ENCODE measurements at regions not wholly inside any gene's neighbourhood (a gene's known extent, or its start where the extent isn't known, plus 50 kb on each side); places are given as distances from the start of the nearest gene placed in this dataset.
A peak's percentile ranks its signal among the peaks of the same experiment; 100 is the strongest.
"Not testable (repeated sequence)": the region's sequence is repeated elsewhere in the genome, so short reads cannot be mapped to it uniquely, and the experiment has no call there.

DNA sequence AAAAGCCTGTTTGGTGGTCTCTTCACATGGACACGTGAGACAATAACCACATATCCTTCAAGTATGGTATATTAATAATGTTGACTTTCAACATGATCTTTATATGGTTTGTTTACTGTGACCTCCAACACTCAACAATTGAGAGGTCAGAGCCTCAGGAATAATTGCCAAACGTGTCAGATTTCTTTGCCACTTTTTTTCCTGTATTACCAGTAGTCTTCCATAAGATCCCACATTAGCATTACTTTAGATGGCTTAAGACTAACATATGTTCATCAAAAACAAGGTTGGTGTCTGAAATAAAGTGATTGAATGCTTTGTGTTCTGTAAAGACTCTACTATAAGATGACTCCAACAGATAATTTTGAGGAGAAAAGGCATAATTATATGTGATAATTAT, 118.7 kb upstream of the F3 start:
- H3K36me3 ChIP-seq (ENCODE audit: control insufficient read depth, insufficient read depth, low read length): no peaks in the 10 kb centered on the region
- H3K27me3 ChIP-seq (ENCODE audit: control insufficient read depth, insufficient read depth, low read length): no peaks in the 10 kb centered on the region
- H3K4me1 ChIP-seq (ENCODE audit: control insufficient read depth, insufficient read depth, low read length): no peaks in the 10 kb centered on the region
- H3K4me3 ChIP-seq (ENCODE audit: low read length): no peak overlapping the region
- H3K27ac ChIP-seq (ENCODE audit: low read length): no peak overlapping the region
- WGBS (ENCODE audit: insufficient coverage): no CpG with 5 or more reads among the region's 2 CpGs
- H3K9me3 ChIP-seq (replicated peaks; ENCODE audit: control insufficient read depth, low read depth, low read length): no peaks in the 10 kb centered on the region
- no peak for DNase-seq

DNA sequence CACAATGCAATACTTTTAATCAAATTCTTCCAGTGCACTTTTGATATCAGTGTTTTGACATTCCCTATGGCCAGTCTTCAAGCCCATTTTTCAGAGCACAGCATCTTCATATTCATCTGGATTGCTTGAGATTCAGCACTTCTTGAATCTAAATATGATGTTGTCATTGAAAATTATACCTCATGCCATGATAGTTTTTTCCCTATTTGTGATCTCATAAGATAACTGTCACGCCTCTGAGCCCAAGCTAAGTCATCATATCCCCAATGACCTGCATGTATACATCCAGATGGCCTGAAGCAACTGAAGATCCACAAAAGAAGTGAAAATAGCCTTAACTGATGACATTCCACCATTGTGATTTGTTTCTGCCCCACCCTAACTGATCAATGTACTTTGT, 117.6 kb upstream of the F3 start:
- H3K4me1 ChIP-seq (ENCODE audit: control insufficient read depth, insufficient read depth, low read length); H3K36me3 ChIP-seq (ENCODE audit: control insufficient read depth, insufficient read depth, low read length); H3K9me3 ChIP-seq (replicated peaks; ENCODE audit: control insufficient read depth, low read depth, low read length); H3K27ac ChIP-seq (ENCODE audit: low read length); H3K4me3 ChIP-seq (ENCODE audit: low read length); H3K27me3 ChIP-seq (ENCODE audit: control insufficient read depth, insufficient read depth, low read length); DNase-seq: not testable (repeated sequence)
- no CpG with 5 or more reads among the region's 1 CpG for WGBS (ENCODE audit: insufficient coverage)

GRCh38 chr1:94658221-94658620, 116.7 kb upstream of the F3 start:
- H3K4me1 ChIP-seq (ENCODE audit: control insufficient read depth, insufficient read depth, low read length): no peaks in the 10 kb centered on the region
- H3K27me3 ChIP-seq (ENCODE audit: control insufficient read depth, insufficient read depth, low read length): no peaks in the 10 kb centered on the region
- WGBS (ENCODE audit: insufficient coverage): no CpG with 5 or more reads among the region's 3 CpGs
- peak; percentile 40 for DNase-seq
- no peak overlapping the region for H3K4me3 ChIP-seq (ENCODE audit: low read length)
- no peaks in the 10 kb centered on the region for H3K9me3 ChIP-seq (replicated peaks; ENCODE audit: control insufficient read depth, low read depth, low read length)
- H3K36me3 ChIP-seq (ENCODE audit: control insufficient read depth, insufficient read depth, low read length): no peaks in the 10 kb centered on the region
- H3K27ac ChIP-seq (ENCODE audit: low read length): no peak overlapping the region

GRCh38 chr1:94657776-94658175, 116.2 kb upstream of the F3 start:
- H3K4me1 ChIP-seq (ENCODE audit: control insufficient read depth, insufficient read depth, low read length); H3K9me3 ChIP-seq (replicated peaks; ENCODE audit: control insufficient read depth, low read depth, low read length); H3K36me3 ChIP-seq (ENCODE audit: control insufficient read depth, insufficient read depth, low read length); H3K27me3 ChIP-seq (ENCODE audit: control insufficient read depth, insufficient read depth, low read length); H3K27ac ChIP-seq (ENCODE audit: low read length); H3K4me3 ChIP-seq (ENCODE audit: low read length); DNase-seq: not testable (repeated sequence)
- WGBS (ENCODE audit: insufficient coverage): 89% methylated on average over 3 of the region's 4 CpGs

GRCh38 chr1:94656967-94657366, 115.4 kb upstream of the F3 start:
- Histone ChIP-seq H3K9me3 (replicated peaks; ENCODE audit: control insufficient read depth, low read depth, low read length) (no peaks in the 10 kb centered on the region), H3K4me1 (ENCODE audit: control insufficient read depth, insufficient read depth, low read length) (no peaks in the 10 kb centered on the region), H3K4me3 (ENCODE audit: low read length) (no peak overlapping the region), H3K36me3 (ENCODE audit: control insufficient read depth, insufficient read depth, low read length) (no peaks in the 10 kb centered on the region), H3K27ac (ENCODE audit: low read length) (no peak overlapping the region), H3K27me3 (ENCODE audit: control insufficient read depth, insufficient read depth, low read length) (no peaks in the 10 kb centered on the region)
- WGBS (ENCODE audit: insufficient coverage): no CpG with 5 or more reads among the region's 2 CpGs
- DNase-seq: no peak

GRCh38 chr1:94654919-94655318, 113.4 kb upstream of the F3 start:
- Histone ChIP-seq H3K27me3 (ENCODE audit: control insufficient read depth, insufficient read depth, low read length) (no peaks in the 10 kb centered on the region), H3K9me3 (replicated peaks; ENCODE audit: control insufficient read depth, low read depth, low read length) (no peaks in the 10 kb centered on the region), H3K4me1 (ENCODE audit: control insufficient read depth, insufficient read depth, low read length) (no peaks in the 10 kb centered on the region), H3K27ac (ENCODE audit: low read length) (no peak overlapping the region), H3K36me3 (ENCODE audit: control insufficient read depth, insufficient read depth, low read length) (no peaks in the 10 kb centered on the region), H3K4me3 (ENCODE audit: low read length) (no peak overlapping the region)
- 92% methylated on average over 4 of the region's 4 CpGs for WGBS (ENCODE audit: insufficient coverage)
- no peak for DNase-seq

GRCh38 chr1:94654459-94654858, 112.9 kb upstream of the F3 start:
- Histone ChIP-seq H3K36me3 (ENCODE audit: control insufficient read depth, insufficient read depth, low read length) (no peaks in the 10 kb centered on the region), H3K27me3 (ENCODE audit: control insufficient read depth, insufficient read depth, low read length) (no peaks in the 10 kb centered on the region), H3K4me1 (ENCODE audit: control insufficient read depth, insufficient read depth, low read length) (no peaks in the 10 kb centered on the region), H3K4me3 (ENCODE audit: low read length) (no peak overlapping the region), H3K27ac (ENCODE audit: low read length) (no peak overlapping the region), H3K9me3 (replicated peaks; ENCODE audit: control insufficient read depth, low read depth, low read length) (no peaks in the 10 kb centered on the region)
- no CpG with 5 or more reads among the region's 1 CpG for WGBS (ENCODE audit: insufficient coverage)
- no peak for DNase-seq

DNA sequence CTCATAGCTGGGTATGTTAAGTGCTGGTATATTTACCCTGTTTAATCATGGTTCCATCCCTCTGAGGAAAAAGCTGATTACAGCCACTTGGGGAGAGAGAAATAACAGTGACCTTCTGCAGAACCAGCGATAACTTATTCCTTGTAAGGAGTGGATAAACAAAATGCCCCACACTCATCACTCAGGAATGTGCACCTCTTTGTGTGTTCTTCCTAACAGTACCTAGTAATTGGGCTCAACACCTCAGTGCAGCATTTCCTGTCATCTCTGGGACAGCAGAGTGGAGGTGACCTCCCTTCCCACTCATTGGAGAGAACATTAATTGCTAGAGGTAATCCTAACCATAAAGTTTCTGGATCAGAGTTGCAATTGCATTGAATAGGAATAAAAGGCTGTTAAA, 112.5 kb upstream of the F3 start:
- no CpG with 5 or more reads among the region's 1 CpG for WGBS (ENCODE audit: insufficient coverage)
- H3K36me3 ChIP-seq (ENCODE audit: control insufficient read depth, insufficient read depth, low read length): no peaks in the 10 kb centered on the region
- H3K27ac ChIP-seq (ENCODE audit: low read length): no peak overlapping the region
- H3K4me1 ChIP-seq (ENCODE audit: control insufficient read depth, insufficient read depth, low read length): no peaks in the 10 kb centered on the region
- no peak for DNase-seq
- no peaks in the 10 kb centered on the region for H3K27me3 ChIP-seq (ENCODE audit: control insufficient read depth, insufficient read depth, low read length)
- H3K4me3 ChIP-seq (ENCODE audit: low read length): no peak overlapping the region
- H3K9me3 ChIP-seq (replicated peaks; ENCODE audit: control insufficient read depth, low read depth, low read length): no peaks in the 10 kb centered on the region

DNA sequence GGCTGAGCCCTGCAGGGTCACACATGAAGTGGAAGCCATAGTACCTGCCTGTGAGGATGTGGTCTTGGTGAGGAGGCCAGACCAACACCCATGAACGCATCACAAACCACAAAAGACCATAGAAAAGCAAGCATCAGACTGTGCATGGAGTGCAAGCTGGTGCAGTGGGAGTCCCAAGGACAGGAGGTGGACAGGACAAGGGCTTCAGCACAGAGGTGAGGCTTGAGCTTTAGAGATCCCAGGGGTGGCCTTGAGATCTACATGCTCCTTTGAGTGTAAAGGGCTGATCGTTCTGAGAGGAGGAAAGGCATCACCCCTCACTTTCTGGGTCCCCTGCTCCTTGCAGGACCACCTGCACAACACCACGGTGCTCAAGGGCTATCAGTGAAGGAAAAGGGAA, 111.9 kb upstream of the F3 start:
- H3K27ac ChIP-seq (ENCODE audit: low read length): no peak overlapping the region
- no peaks in the 10 kb centered on the region for H3K27me3 ChIP-seq (ENCODE audit: control insufficient read depth, insufficient read depth, low read length)
- no peaks in the 10 kb centered on the region for H3K36me3 ChIP-seq (ENCODE audit: control insufficient read depth, insufficient read depth, low read length)
- no peak overlapping the region for H3K4me3 ChIP-seq (ENCODE audit: low read length)
- no CpG with 5 or more reads among the region's 3 CpGs for WGBS (ENCODE audit: insufficient coverage)
- DNase-seq: no peak
- no peaks in the 10 kb centered on the region for H3K4me1 ChIP-seq (ENCODE audit: control insufficient read depth, insufficient read depth, low read length)
- no peaks in the 10 kb centered on the region for H3K9me3 ChIP-seq (replicated peaks; ENCODE audit: control insufficient read depth, low read depth, low read length)

GRCh38 chr1:94651076-94651475, 109.5 kb upstream of the F3 start:
- no peak for DNase-seq
- H3K4me1 ChIP-seq (ENCODE audit: control insufficient read depth, insufficient read depth, low read length): no peaks in the 10 kb centered on the region
- H3K4me3 ChIP-seq (ENCODE audit: low read length): no peak overlapping the region
- no peaks in the 10 kb centered on the region for H3K27me3 ChIP-seq (ENCODE audit: control insufficient read depth, insufficient read depth, low read length)
- WGBS (ENCODE audit: insufficient coverage): no CpG with 5 or more reads among the region's 2 CpGs
- H3K36me3 ChIP-seq (ENCODE audit: control insufficient read depth, insufficient read depth, low read length): no peaks in the 10 kb centered on the region
- no peaks in the 10 kb centered on the region for H3K9me3 ChIP-seq (replicated peaks; ENCODE audit: control insufficient read depth, low read depth, low read length)
- H3K27ac ChIP-seq (ENCODE audit: low read length): no peak overlapping the region

DNA sequence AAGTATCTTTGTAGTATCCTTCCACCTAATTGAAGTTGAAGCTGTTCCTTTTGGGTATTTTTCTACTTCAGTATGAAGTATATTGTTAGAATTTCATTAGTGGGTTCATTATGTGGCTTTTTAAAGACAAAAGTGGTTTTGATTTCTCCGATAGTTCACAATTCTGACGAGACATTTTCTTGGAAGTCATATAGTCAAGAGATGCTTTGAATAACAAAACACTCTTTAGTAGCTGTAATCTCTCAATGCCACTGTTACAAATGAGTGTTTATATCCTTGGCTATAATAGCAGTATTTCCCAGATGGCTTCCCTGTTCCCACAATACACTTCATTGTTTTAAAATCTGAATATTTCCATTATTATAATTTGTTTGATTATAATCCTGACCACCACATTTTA, 108.7 kb upstream of the F3 start:
- H3K27me3 ChIP-seq (ENCODE audit: control insufficient read depth, insufficient read depth, low read length): no peaks in the 10 kb centered on the region
- WGBS (ENCODE audit: insufficient coverage): no CpG with 5 or more reads among the region's 2 CpGs
- H3K4me3 ChIP-seq (ENCODE audit: low read length): no peak overlapping the region
- H3K27ac ChIP-seq (ENCODE audit: low read length): no peak overlapping the region
- H3K4me1 ChIP-seq (ENCODE audit: control insufficient read depth, insufficient read depth, low read length): no peaks in the 10 kb centered on the region
- no peaks in the 10 kb centered on the region for H3K9me3 ChIP-seq (replicated peaks; ENCODE audit: control insufficient read depth, low read depth, low read length)
- H3K36me3 ChIP-seq (ENCODE audit: control insufficient read depth, insufficient read depth, low read length): no peaks in the 10 kb centered on the region
- no peak for DNase-seq
